ENCODE measurements at regions not wholly inside any gene's neighbourhood (a gene's known extent, or its start where the extent isn't known, plus 50 kb on each side); places are given as distances from the start of the nearest gene placed in this dataset.

- Histone ChIP-seq H3K36me3 (ENCODE audit: control insufficient read depth in 1 of 2, insufficient read depth in 2 of 2, low read length in 2 of 2) (no peaks in the 10 kb centered on the region), H3K27me3 (ENCODE audit: insufficient read depth, low read length) (peaks cover 6% of the 10 kb centered on the region; the same call in 1 of the 2 replicates), H3K4me2 (ENCODE audit: low read length) (no peak overlapping the region), H3K79me2 (ENCODE audit: insufficient read depth, low read length) (no peaks in the 10 kb centered on the region), H3K4me1 (ENCODE audit: control insufficient read depth in 1 of 2, insufficient read depth in 2 of 2, low read length in 2 of 2) (no peaks in the 10 kb centered on the region), H3K9me2 (ENCODE audit: insufficient read depth) (no peaks in the 10 kb centered on the region), H4K20me1 (ENCODE audit: insufficient read depth) (no peaks in the 10 kb centered on the region), H3K9me3 (ENCODE audit: control insufficient read depth in 1 of 2, insufficient read depth in 1 of 2, low read depth in 1 of 2, low read length in 2 of 2) (no peaks in the 10 kb centered on the region), H3K4me3 (replicated peaks in 1 of 2; ENCODE audit: low read depth in 1 of 2, low read length in 2 of 2) (no peak overlapping the region), H3K27ac (ENCODE audit: low read depth, low read length) (no peak overlapping the region), H3K9ac (ENCODE audit: low read length) (no peak overlapping the region), H2AFZ (ENCODE audit: low read depth, low read length, poor library complexity, severe bottlenecking) (no peak overlapping the region)
- intact Hi-C loops (cut with micrococcal nuclease), result loop anchor here (10.0 kb wide), 1 partner anchor 244 kb away; no protein-coding TSS in a partner anchor
- DNase-seq (ENCODE audit: low read depth, low spot score) (no peak), ATAC-seq (no peak)
- CTCF ChIA-PET, result no interaction called here
- RAD21 ChIA-PET (ENCODE audit: low non-redundant PET in 1 of 2, low total read pairs in 2 of 2, uncharacterized antibody in 2 of 2, unreplicated experiment in 2 of 2), result no interaction called here
- POLR2A ChIA-PET, result no interaction called here
- TF ChIP-seq RAD21 (IDR thresholded peaks at IDR 0.05; ENCODE audit: low read depth), result no peak
- TF ChIP-seq, protein P1, sequence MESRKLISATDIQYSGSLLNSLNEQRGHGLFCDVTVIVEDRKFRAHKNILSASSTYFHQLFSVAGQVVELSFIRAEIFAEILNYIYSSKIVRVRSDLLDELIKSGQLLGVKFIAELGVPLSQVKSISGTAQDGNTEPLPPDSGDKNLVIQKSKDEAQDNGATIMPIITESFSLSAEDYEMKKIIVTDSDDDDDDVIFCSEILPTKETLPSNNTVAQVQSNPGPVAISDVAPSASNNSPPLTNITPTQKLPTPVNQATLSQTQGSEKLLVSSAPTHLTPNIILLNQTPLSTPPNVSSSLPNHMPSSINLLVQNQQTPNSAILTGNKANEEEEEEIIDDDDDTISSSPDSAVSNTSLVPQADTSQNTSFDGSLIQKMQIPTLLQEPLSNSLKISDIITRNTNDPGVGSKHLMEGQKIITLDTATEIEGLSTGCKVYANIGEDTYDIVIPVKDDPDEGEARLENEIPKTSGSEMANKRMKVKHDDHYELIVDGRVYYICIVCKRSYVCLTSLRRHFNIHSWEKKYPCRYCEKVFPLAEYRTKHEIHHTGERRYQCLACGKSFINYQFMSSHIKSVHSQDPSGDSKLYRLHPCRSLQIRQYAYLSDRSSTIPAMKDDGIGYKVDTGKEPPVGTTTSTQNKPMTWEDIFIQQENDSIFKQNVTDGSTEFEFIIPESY (IDR thresholded peaks at IDR 0.05; ENCODE audit: extremely low read depth, insufficient replicate concordance, low read length), result no peak
- TF ChIP-seq FOSL1 (IDR thresholded peaks at IDR 0.05; ENCODE audit: low read depth), result no peak
- TF ChIP-seq EGR1 (IDR thresholded peaks at IDR 0.05; ENCODE audit: low read depth), result no peak
- TF ChIP-seq, protein P2, sequence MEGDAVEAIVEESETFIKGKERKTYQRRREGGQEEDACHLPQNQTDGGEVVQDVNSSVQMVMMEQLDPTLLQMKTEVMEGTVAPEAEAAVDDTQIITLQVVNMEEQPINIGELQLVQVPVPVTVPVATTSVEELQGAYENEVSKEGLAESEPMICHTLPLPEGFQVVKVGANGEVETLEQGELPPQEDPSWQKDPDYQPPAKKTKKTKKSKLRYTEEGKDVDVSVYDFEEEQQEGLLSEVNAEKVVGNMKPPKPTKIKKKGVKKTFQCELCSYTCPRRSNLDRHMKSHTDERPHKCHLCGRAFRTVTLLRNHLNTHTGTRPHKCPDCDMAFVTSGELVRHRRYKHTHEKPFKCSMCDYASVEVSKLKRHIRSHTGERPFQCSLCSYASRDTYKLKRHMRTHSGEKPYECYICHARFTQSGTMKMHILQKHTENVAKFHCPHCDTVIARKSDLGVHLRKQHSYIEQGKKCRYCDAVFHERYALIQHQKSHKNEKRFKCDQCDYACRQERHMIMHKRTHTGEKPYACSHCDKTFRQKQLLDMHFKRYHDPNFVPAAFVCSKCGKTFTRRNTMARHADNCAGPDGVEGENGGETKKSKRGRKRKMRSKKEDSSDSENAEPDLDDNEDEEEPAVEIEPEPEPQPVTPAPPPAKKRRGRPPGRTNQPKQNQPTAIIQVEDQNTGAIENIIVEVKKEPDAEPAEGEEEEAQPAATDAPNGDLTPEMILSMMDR (IDR thresholded peaks at IDR 0.05 in 2 of 3, conservative IDR thresholded peaks at IDR 0.05 in 1 of 3; ENCODE audit: borderline replicate concordance in 1 of 3, insufficient read depth in 1 of 3, low read depth in 2 of 3, low read length in 2 of 3), result no peak
- TF ChIP-seq REST (IDR thresholded peaks at IDR 0.05; ENCODE audit: low read depth), result no peak
- no peak for TF ChIP-seq POLR2AphosphoS5 (IDR thresholded peaks at IDR 0.05; ENCODE audit: low read depth, low read length)
- TF ChIP-seq ZFX (IDR thresholded peaks at IDR 0.05), result no peak
- TF ChIP-seq MAX (IDR thresholded peaks at IDR 0.05), result no peak
- no peak for TF ChIP-seq SRF (IDR thresholded peaks at IDR 0.05; ENCODE audit: low read depth)
- TF ChIP-seq CEBPB (IDR thresholded peaks at IDR 0.05; ENCODE audit: low read depth), result no peak
- no peak for TF ChIP-seq EZH2phosphoT487 (IDR thresholded peaks at IDR 0.05; ENCODE audit: borderline replicate concordance)
- TF ChIP-seq, protein P3, sequence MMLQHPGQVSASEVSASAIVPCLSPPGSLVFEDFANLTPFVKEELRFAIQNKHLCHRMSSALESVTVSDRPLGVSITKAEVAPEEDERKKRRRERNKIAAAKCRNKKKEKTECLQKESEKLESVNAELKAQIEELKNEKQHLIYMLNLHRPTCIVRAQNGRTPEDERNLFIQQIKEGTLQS (IDR thresholded peaks at IDR 0.05), result no peak
- TF ChIP-seq SP1 (IDR thresholded peaks at IDR 0.05; ENCODE audit: low read depth), result no peak
- TF ChIP-seq POLR2A (IDR thresholded peaks at IDR 0.05; ENCODE audit: borderline replicate concordance, extremely low read depth, insufficient read depth, insufficient read length), result no peak
- TF ChIP-seq YY1 (IDR thresholded peaks at IDR 0.05; ENCODE audit: extremely low read depth, insufficient replicate concordance, low read depth, low read length), result no peak
- TF ChIP-seq ZNF274 (IDR thresholded peaks at IDR 0.05; ENCODE audit: low read depth, low read length), result no peak
- TF ChIP-seq TCF7L2 (IDR thresholded peaks at IDR 0.05; ENCODE audit: borderline replicate concordance, extremely low read depth, insufficient read depth, insufficient read length), result no peak
- BruUV-seq (replicated peaks), result no TSS peak
These were observed 301.0 kb upstream of the KCNN2 start for GRCh38 chr5:114060866-114061265.
